SU-DHL-6 (cell line): ENCODE measurements at regions not wholly inside any gene's neighbourhood (a gene's known extent, or its start where the extent isn't known, plus 50 kb on each side); places are given as distances from the start of the nearest gene placed in this dataset.

Experiments
- EZH2phosphoT487 ChIP-seq: fragments of 200-600 bp; sonication (generic), shearing (Covaris generic); conservative IDR thresholded peaks from 2 replicates; pipeline ENCODE4 v1.6.1; 2018; ENCODE audit warnings: mild to moderate bottlenecking, antibody characterized with exemption, low read length, moderate library complexity, mixed read lengths
- TF ChIP-seq, protein P1 (sequence below): fragments of 200-600 bp; sonication (generic); IDR thresholded peaks from one replicate; pipeline ENCODE4 v1.5.1; 2017; ENCODE audit warnings: antibody characterized with exemption, mild to moderate bottlenecking, low read length, moderate library complexity; ENCODE audit not compliant: insufficient read depth, poor library complexity, severe bottlenecking

DNA sequence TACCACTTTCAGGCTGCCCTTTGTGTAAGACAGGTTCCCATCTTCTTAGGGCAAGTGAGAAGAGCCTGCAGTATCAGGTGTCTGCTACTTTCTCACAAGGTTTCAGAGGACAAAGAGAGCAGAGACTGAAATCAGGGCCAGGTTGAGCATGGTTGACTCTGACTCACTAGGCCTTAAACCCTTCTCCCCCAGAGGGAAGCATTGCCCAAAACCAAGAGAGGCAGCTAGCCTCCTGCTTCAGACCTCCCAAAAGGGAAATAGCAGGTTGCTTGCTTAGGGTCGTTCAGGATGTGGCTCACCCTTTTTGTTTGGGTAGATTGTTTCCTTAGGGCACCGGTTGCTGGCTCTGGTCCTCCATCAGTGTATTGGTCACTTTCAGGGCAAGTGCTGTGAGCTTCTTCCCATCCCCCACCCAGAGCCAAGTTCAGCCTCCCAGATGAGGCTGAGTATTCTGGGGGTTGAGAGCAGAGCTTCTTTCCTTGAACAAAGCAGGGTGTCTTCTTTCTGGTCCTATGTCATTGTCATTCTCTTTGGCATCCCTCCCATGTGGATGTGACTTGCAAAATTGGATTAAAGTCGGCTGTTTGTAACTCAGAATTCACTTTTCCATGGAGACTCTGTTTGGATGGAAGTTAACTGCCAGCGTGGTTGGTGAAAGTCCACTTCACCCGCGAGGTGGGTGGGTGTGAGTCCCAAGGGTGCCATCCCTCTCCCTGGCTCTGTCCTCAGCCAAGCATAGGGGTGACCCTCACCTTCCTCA is 55.5 kb upstream of the GALNT2 start:
- TF ChIP-seq, protein P1, sequence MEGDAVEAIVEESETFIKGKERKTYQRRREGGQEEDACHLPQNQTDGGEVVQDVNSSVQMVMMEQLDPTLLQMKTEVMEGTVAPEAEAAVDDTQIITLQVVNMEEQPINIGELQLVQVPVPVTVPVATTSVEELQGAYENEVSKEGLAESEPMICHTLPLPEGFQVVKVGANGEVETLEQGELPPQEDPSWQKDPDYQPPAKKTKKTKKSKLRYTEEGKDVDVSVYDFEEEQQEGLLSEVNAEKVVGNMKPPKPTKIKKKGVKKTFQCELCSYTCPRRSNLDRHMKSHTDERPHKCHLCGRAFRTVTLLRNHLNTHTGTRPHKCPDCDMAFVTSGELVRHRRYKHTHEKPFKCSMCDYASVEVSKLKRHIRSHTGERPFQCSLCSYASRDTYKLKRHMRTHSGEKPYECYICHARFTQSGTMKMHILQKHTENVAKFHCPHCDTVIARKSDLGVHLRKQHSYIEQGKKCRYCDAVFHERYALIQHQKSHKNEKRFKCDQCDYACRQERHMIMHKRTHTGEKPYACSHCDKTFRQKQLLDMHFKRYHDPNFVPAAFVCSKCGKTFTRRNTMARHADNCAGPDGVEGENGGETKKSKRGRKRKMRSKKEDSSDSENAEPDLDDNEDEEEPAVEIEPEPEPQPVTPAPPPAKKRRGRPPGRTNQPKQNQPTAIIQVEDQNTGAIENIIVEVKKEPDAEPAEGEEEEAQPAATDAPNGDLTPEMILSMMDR, result no peak
- no peak for TF ChIP-seq EZH2phosphoT487
